ENCODE measurements at regions not wholly inside any gene's neighbourhood (a gene's known extent, or its start where the extent isn't known, plus 50 kb on each side); places are given as distances from the start of the nearest gene placed in this dataset.

GRCh38 chr6:9717568-9717967 lies 697.3 kb downstream of the TFAP2A start:
- TF ChIP-seq, protein P1, sequence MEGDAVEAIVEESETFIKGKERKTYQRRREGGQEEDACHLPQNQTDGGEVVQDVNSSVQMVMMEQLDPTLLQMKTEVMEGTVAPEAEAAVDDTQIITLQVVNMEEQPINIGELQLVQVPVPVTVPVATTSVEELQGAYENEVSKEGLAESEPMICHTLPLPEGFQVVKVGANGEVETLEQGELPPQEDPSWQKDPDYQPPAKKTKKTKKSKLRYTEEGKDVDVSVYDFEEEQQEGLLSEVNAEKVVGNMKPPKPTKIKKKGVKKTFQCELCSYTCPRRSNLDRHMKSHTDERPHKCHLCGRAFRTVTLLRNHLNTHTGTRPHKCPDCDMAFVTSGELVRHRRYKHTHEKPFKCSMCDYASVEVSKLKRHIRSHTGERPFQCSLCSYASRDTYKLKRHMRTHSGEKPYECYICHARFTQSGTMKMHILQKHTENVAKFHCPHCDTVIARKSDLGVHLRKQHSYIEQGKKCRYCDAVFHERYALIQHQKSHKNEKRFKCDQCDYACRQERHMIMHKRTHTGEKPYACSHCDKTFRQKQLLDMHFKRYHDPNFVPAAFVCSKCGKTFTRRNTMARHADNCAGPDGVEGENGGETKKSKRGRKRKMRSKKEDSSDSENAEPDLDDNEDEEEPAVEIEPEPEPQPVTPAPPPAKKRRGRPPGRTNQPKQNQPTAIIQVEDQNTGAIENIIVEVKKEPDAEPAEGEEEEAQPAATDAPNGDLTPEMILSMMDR (IDR thresholded peaks at IDR 0.05; ENCODE audit: extremely low read depth in 1 of 2, insufficient read depth in 1 of 2, low read depth in 1 of 2, low read length in 2 of 2) = no peak
- TF ChIP-seq JUN (IDR thresholded peaks at IDR 0.05; ENCODE audit: borderline replicate concordance, insufficient read depth, insufficient read length, low read depth) = no peak
